HG03457 (cell line): ENCODE measurements at regions not wholly inside any gene's neighbourhood (a gene's known extent, or its start where the extent isn't known, plus 50 kb on each side); places are given as distances from the start of the nearest gene placed in this dataset.

Source experiments
- ATAC-seq: cut with Tn5 transposase; IDR thresholded peaks from one replicate; pipeline ENCODE4 v1.9.1; 2021; ENCODE audit warnings: moderate number of reproducible peaks; ENCODE audit not compliant: unreplicated experiment

GRCh38 chr20:24111858-24112257 lies 123.3 kb upstream of the GGTLC1 start:
- no peak for ATAC-seq

- ATAC-seq = no peak
Measured at GRCh38 chr20:24109537-24109936, 121.0 kb upstream of the GGTLC1 start.

GRCh38 chr20:24109008-24109407 lies 120.4 kb upstream of the GGTLC1 start:
- no peak for ATAC-seq

GRCh38 chr20:24108581-24108980 lies 120.0 kb upstream of the GGTLC1 start:
- no peak for ATAC-seq

GRCh38 chr20:24106801-24107445 lies 118.3 kb upstream of the GGTLC1 start:
- no peak for ATAC-seq

GRCh38 chr20:24106150-24106800 lies 117.7 kb upstream of the GGTLC1 start:
- no peak for ATAC-seq

GRCh38 chr20:24102749-24103333 lies 114.3 kb upstream of the GGTLC1 start:
- no peak for ATAC-seq

- no peak for ATAC-seq
Measured at GRCh38 chr20:24102290-24102689, 113.7 kb upstream of the GGTLC1 start.

GRCh38 chr20:24100370-24101011 lies 111.9 kb upstream of the GGTLC1 start:
- ATAC-seq = no peak

- no peak for ATAC-seq
Measured at GRCh38 chr20:24098886-24099285, 110.3 kb upstream of the GGTLC1 start.

GRCh38 chr20:24097506-24098245 lies 109.1 kb upstream of the GGTLC1 start:
- no peak for ATAC-seq

GRCh38 chr20:24096864-24097450 lies 108.4 kb upstream of the GGTLC1 start:
- no peak for ATAC-seq

GRCh38 chr20:24096264-24096663 lies 107.7 kb upstream of the GGTLC1 start:
- ATAC-seq = no peak

GRCh38 chr20:24095756-24096155 lies 107.2 kb upstream of the GGTLC1 start:
- ATAC-seq = no peak

- ATAC-seq = no peak
Measured at GRCh38 chr20:24095303-24095702, 106.7 kb upstream of the GGTLC1 start.

- ATAC-seq = no peak
Measured at GRCh38 chr20:24089576-24089975, 101.0 kb upstream of the GGTLC1 start.

GRCh38 chr20:24086121-24086520 lies 97.5 kb upstream of the GGTLC1 start:
- ATAC-seq = no peak

- ATAC-seq = no peak
Measured at GRCh38 chr20:24084281-24084680, 95.7 kb upstream of the GGTLC1 start.

GRCh38 chr20:24081077-24081476 lies 92.5 kb upstream of the GGTLC1 start:
- ATAC-seq = no peak

- no peak for ATAC-seq
Measured at GRCh38 chr20:24079661-24080412, 91.3 kb upstream of the GGTLC1 start.
